GM18909 (cell line): ENCODE measurements at regions not wholly inside any gene's neighbourhood (a gene's known extent, or its start where the extent isn't known, plus 50 kb on each side); places are given as distances from the start of the nearest gene placed in this dataset.

Experiments used
- ATAC-seq: cut with Tn5 transposase; IDR thresholded peaks from one replicate; pipeline ENCODE4 v1.9.1; 2021; ENCODE audit warnings: mild to moderate bottlenecking; ENCODE audit not compliant: unreplicated experiment, poor library complexity

DNA sequence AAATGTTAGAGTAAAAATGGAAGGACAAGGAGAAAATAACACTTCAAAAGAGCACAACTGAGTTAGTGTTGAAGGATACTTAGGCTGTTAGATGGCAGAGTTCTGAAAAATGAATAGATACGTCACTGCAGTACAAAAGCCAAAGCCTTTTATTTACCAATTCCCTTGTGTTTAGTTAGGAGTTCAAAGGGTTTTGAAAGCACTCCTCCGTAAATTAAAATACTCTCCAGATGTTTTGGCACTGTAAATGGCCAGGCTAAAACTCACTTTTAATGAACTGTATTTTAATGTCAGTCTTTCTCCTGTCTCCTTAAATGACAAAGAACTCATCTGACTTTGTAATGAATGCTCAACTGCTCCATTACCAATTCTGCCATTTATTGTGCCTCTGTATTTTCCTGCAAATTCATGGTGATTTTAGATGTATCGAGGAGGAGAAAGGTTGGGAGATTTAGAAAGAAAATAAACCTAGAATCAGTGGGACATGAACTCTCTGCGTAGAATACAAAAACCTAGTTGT lies 1727.2 kb downstream of the MAT2B start:
- ATAC-seq, result no peak

DNA sequence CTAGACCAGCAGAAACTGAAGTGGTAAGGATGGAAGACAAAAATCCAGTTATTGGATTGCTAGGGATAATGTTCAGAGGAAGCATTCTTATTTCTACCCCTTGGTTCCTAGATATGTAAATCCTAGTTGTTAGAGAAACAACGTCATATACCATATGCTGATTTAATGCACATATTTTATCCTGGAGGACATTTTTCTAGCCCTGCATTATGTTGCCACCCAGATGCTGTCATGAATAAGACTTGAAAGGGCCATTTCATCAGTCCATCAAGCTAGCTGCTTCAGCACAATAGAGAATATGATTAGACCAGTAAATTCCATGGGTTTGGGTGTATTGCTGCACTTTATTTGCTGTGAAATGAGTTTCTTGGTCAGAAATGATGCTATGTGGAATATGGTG lies 1736.4 kb downstream of the MAT2B start:
- ATAC-seq, result no peak

DNA sequence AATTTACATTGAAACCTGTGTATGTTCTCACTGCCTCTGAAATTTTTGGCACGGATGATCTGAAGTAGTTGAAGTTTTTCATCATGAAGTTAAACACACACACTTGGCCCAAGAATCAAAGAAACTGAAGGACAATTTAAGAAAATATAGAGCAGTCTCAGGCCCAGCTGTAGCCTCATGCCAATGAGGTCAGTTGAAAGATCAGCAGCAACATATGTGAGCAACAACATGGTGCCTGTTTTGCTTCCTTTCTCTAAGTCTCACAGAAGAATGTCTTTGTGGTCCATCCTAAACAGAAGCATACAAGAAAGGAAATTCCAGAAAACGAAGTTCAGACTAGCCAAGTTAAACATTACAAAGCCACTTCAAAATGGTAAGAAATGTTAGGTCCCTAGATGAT lies 1737.2 kb downstream of the MAT2B start:
- no peak for ATAC-seq

DNA sequence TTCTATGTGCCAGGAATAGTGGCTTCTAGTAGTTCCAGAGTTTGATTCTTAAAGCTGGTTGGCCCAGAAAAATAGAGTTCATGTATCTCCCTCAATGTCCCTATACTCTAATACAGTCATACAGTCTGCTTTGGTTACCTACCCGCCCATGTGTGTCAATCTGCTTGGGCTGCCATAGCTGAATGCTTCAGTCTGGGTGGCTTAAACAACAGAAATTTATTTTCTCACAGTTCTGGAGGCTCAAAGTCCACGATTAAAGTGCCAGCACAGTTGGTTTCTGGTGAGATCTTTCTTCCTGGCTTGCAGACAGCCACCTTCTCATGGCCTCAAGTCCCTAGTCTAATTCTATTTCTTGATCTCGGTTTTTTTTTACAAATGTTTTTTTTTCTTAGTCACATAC lies 1739.0 kb downstream of the MAT2B start:
- ATAC-seq, result no peak

DNA sequence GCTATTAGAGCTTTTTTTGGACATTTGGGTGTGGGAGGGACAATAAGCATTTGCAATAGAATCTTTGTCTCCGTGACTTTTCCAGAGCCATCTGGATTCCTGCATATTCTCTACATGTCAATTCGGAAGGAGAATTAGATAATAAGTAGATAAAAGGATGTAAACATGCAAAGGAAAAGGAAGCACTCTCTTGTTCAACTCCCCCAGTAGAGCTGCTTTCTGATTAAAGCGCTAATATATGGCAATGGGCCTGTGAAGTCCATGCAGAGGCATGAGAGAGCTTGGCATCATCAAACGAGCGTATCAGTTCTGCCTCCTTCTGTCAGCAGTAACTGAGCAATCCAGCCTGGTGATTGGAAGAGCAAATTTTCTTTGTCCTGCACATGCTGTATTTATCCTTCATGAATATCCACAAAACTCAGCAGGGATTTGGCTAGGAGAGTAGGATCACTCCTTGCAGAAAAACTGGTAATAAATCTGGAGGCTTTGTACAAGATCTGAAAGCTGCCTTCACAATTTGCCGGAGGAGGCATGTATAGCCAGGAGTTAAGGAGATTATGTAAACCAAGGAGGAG lies 1752.9 kb downstream of the MAT2B start:
- no peak for ATAC-seq

DNA sequence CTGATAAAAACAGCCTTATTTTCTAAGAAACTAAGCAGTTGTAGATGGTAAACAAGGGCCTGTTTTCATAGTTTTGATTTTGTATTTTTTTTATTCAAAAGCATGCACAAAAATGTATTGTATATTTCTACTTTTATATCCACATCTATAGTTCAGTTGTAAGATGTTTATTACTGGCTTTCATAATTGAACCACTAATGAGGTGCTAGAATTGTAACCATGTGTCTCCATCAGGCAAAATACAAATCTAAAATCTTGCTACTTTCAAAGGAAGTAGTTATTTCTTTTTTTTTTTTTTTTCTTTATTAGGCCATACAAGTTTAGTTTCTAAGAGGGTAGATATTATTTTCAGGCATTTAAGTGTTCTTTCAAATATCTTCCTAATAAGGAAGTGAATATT lies 1755.0 kb downstream of the MAT2B start:
- no peak for ATAC-seq

DNA sequence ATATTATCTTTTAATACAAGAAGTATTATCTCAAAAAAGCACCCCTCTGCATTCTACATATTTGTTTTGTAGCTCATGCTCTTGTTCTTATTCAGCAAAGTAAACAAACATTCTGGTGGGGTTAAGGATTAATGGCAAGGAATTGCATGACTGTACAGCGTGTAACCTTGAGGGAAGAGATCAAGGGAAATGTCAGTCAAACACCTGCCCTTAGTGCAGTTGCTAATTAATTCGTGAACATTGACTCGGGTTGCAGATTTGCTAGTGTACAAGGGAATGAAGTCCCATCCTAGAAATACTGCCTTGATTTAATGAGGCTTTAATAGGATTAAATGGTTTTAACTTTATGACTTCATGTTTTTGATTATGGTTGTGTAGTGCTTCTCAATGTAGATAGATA lies 1758.1 kb downstream of the MAT2B start:
- ATAC-seq, result no peak

DNA sequence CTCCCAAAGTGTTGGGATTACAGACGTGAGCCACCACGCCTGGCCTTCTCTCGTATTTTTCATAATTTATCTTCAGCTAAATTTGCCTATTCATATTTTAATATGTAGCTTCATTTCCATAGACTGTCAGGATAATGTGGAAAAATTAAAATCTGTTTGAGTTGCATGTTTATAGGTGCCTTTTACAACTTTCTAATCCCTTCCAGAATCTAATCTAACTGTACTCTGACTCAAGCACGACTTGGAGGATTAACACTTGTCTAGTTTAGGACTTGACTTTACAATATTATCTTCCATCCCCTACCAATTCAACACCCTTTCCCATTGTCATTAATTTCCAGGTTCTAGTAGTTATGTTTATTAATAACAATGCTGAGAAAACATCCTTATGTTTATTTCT lies 1761.5 kb downstream of the MAT2B start:
- ATAC-seq, result no peak

DNA sequence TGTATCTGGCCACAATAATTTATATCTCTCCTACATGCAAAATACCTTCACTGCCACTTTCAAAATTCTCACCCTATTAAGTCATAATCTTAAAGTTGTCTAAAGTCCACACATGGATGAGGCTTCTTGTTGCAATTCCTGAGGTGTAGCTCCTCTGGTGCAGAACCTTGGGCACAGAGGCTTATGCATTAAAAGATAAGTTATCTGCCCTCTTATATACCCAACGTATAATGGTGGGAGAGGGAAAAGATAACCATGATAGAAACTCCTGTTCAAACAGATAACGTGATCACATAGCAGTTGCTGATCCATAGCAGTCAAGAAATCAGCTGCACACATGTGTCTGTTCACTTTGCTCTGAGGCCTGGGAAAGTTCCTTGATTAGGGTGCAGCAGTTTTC lies 1767.0 kb downstream of the MAT2B start:
- ATAC-seq, result no peak

DNA sequence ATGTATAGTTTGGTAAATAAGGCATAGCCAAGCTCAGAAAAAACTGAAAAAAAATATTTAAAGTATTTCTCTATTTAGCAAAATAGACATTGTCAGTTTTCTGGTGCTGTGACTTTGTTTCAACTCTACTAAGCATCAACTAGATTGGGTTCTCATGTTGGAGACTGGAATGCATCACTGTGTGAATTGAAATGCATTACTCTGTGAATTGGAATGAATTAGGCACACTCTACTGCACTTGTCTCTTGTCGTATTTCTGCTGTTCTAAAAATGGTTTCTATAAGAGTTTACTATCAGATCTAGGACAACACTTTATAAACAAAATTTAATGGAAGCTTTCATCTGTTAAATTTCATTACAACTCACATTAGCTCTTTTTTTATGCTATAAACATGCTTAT lies 1772.2 kb downstream of the MAT2B start:
- no peak for ATAC-seq

DNA sequence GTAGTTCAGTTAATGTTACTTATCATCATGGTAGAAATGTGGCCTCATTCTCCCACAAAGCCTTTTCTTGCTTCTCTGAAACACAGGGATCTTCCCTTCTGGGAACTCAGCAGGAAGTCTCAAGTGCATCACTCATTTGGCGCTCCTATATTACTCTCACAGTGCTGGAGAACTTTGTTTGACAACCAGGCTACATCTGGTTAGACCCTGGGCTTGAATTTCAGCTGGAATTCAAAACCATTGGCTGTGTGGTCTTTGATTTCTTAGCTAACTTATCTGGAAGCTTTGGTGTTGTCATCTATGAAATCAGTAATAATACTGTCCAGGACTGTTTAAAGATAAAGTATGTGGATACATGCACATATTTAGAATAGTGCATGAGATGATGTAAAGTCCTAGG lies 1777.1 kb downstream of the MAT2B start:
- no peak for ATAC-seq

DNA sequence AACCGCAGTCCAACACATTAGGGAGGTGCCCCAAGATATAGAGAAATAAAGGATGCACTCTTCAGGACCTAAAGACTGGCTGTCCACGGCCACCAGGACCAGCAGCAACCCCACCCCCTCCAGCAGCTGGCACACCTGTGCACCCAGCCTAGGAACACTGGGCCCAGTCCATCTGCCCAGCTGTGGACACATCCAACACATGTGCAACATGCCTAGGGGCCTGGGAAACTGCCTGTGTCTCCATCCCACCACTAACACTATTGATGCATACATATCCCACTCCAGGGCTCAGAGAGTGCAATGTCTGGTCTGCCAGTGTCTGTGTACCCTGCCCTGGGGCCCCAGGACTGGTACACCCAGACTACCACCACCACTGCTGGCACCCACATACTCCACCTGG lies 1781.3 kb downstream of the MAT2B start:
- no peak for ATAC-seq

DNA sequence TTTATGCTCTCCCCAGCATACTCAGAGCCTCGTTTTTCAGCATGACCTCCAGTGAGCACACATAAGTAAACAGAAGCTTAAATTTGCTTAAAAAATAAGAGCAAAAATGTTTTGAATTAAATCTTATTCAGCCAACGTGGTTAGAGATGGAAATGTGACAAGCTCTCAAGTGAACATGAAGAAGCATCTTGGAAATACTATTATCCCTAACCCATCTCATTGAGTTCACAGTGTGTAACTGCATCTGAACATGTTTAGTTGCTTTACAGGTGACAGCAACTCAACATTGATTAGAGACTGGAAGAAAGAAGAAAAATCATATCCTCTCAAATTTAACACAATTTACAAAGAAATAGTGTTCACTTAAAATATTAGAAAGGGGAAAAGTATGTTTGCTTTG lies 1785.1 kb downstream of the MAT2B start:
- no peak for ATAC-seq

DNA sequence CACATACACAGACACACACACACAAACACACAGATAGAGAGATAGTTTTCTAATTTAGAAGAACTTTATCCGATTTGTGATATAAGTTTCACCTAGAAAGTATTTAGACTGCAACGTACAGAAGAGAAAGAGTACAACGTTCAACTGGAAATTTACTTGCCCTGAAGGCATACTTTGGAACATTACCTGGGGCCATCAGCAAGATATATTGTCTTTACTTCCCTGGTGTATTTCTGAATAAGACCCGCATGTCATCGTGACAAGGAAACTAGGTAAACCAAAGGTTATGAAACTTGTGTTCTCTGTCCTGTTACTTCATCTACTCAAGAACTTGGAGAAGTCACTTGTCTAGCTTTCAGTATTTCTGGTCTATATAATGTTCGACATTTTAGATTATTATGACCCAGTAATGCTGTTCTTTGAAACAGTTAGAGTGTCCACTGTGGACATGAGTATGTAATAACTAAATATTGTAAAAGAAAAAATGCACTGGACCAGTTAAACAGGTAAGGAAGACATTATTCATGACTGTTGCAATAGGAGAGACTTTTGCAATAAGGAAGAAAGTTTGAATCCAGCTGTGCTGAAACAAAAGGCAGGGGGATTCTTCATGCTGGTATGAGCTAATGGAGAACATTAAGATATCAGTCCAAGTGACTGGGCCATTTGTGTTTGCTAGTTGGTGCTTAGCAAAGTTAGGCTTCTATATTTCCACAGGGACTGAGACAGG lies 1791.1 kb downstream of the MAT2B start:
- ATAC-seq, result no peak

DNA sequence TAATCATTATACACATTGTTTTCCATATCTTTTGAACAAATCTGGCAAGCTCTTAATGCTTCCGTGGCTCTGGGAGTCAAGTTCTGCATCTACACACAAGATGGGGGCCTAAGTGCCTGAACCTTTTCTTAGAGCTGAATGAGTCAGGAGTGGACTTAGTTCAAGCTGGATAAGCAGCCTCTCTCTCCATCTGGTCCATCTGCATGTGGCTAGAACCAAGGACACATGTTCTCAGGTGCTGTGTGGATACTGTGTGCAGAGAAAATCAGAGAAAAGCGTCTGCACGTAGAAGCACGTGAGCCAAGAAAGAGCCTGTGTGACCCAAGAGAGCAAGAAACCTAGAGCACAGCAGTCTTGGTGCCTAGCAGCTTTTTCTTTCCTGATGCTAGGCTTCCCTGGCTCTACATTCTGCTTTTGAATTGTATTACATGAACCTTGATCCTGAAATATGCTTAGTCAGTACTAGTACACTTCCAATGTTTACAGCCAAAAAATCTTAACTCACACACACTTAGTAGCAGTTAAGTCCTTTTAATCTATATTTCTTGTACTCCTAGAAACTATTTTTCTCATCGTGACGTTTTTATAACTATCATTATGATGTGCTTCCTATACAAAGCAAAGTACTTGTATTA lies 1798.9 kb downstream of the MAT2B start:
- ATAC-seq, result no peak

DNA sequence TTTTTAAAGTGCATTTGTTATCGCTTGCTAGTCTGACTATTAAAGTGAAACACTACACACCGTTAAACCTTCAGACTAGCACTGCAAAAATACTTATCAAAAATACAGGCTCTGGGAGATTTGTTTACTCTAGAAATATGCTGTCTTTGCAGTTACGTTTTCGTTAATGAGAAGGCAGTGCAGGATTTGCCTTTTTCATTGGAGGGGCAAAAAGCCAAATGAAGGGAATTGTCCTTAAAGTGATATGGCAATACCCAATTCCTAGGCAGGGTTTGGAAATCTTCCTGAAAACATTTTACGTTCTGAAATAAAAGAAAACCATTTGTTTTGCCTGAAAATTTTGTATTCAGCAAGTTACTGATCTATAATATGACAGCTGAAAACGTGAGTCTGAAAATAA lies 1800.2 kb downstream of the MAT2B start:
- no peak for ATAC-seq

DNA sequence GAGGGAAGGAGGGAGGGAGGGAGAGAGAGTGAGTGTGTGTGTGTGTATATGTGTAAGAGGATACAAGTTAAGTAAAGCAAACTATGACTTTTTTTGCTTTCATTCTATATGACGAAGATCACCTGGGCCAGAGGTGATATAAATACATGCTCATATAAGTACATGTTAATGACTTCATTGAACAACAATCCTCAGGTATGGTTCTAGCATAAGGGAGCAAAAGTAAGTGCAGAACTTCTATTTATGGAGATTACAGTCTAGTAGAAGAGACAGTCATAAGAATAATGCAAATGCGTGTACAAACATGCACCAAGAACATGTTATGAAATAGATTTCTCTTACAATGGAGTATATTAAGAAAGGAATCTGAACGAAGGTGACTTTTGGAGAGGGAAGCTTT lies 1804.0 kb downstream of the MAT2B start:
- no peak for ATAC-seq

DNA sequence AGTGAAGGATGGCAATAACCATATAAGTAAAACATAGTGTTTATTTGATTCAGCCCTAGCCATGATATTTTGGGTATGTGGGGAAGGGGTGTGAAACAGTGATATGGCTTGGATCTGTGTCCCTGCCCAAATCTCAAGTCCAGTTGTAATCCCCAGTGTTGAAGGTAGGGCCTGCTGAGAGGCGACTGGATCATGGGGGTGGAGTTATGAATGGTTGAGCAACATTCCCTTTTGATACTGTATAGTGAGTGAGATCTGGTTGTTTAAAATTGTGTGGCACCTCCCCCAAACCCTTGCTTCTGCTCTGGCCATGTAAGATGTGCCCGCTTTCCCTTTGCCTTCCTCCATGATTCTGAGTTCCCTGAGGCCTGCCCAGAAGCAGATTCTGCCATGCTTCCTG lies 1804.6 kb downstream of the MAT2B start:
- ATAC-seq, result no peak

DNA sequence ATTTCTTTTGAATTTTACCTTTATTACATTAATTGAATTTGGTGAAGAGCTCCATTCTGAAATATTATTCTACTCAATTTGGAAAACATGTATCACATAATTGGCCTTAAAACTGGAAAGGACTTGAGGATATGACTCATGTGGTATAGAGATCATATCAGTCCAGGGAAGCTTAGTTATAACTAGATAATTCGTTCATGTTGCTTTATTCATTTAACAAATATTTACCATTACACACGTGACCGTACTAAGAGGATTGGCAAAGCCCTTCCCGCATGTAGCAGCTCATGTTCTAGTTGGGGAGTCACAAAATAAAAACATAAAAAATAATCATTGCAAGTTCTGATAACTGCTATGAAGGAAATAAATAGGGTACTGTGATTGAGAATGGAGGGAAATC lies 1816.5 kb downstream of the MAT2B start:
- no peak for ATAC-seq

DNA sequence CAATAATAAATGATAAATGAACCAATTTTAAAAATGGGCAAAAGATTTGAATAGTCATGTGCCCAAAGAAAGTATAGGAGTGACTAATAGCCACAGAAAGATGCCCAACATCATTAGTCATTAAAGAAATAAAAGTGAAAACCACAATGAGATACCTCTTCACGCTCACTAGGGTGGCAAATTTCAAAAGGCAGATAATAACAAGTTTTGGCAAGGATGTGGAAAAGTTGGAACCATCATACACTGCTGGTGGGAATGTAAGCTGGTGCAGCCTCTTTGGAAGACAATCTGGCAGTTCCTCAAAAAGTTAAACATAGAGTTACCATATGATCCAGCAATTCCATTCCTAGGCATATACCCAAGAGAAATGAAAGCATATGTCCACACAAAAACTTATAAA lies 1819.8 kb downstream of the MAT2B start:
- no peak for ATAC-seq

DNA sequence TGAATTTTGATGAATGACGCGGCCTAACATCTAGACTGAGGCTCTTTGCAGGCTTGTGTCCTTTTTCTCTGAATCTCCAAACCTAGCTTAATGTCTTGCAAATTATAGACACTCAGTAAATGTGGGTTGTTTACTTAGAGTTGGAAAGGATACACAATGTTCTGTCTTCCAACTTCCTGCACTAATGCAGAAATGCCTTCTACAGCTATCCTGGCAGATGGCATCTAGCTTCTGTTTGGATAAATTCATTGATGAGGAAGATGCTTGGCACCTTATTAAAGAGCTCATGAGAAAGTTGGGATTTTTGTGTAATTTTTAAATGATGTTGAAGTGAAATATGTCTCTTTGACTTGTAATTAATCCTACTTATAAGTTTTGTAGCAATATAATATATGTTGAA lies 1822.2 kb downstream of the MAT2B start:
- no peak for ATAC-seq

DNA sequence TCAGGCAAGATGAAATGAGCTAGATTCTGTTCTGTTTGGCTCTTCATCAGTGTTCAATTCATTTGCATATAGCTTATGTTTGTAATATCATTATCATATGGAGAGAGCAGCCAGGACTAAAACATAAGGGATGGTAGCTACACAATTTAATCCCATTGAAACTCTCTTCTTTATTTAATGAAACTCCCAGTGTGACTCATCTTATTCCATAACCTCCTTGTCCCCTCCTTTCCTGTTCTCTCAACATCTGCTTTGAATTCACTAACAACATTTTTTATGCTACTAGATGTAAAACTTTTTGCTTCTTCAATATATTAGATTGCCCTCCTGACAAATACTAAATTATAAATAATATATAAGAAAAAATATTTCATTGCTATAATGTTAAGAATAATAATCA lies 1823.4 kb downstream of the MAT2B start:
- no peak for ATAC-seq
